ENCODE measurements at regions not wholly inside any gene's neighbourhood (a gene's known extent, or its start where the extent isn't known, plus 50 kb on each side); places are given as distances from the start of the nearest gene placed in this dataset.

GRCh38 chr12:38384816-38385378 lies 68.3 kb downstream of the ALG10B start:
- no TSS peak for BruUV-seq (replicated peaks)
- peak; percentile 89 for ATAC-seq
- intact Hi-C loops (cut with micrococcal nuclease): loop anchor here (2.0 to 10.0 kb wide), 4 partner anchors 120 to 522 kb away; no protein-coding TSS in a partner anchor
- H4K20me1 ChIP-seq (ENCODE audit: low read length): no peaks in the 10 kb centered on the region
- H3K27me3 ChIP-seq (ENCODE audit: low read length): no peaks in the 10 kb centered on the region
- H3K9me3 ChIP-seq (ENCODE audit: low read length): no peaks in the 10 kb centered on the region
- H3K9me2 ChIP-seq (replicated peaks; ENCODE audit: low read length): no peaks in the 10 kb centered on the region
- POLR2A ChIA-PET (ENCODE audit: unreplicated experiment): no interaction called here
- CTCF ChIA-PET: interaction anchor here (0.5 to 1.2 kb wide), 11 partner anchors 9 to 889 kb away, joined by 3 to 11 read pairs (median 3); partner anchors contain the start of gene CPNE8
- peak overlapping the region; percentile 86 for H3K9ac ChIP-seq (ENCODE audit: low read length)
- peak overlapping the region; percentile 54 for H2AFZ ChIP-seq (ENCODE audit: low read length)
- H3F3A ChIP-seq (ENCODE audit: low read length, unreplicated experiment): no peaks in the 10 kb centered on the region
- peak; percentile 98 for DNase-seq
- TF ChIP-seq EZH2phosphoT487 (IDR thresholded peaks at IDR 0.05; ENCODE audit: borderline replicate concordance, low read length) (no peak), CTCF (conservative IDR thresholded peaks at IDR 0.05; ENCODE audit: low read depth, low read length) (peak; percentile 72), EZH2 (IDR thresholded peaks at IDR 0.05; ENCODE audit: low read length, unreplicated experiment) (no peak)
- H3K4me3 ChIP-seq (ENCODE audit: low read length): peak overlapping the region; percentile 45
- peak overlapping the region; percentile 96 for H3K27ac ChIP-seq (ENCODE audit: low read length)
- H3K79me2 ChIP-seq (ENCODE audit: low read length): no peaks in the 10 kb centered on the region
- peak overlapping the region; percentile 81 for H3K4me2 ChIP-seq (ENCODE audit: low read length)
- no peaks in the 10 kb centered on the region for H3K36me3 ChIP-seq (ENCODE audit: low read depth, low read length)
- peaks cover 48% of the 10 kb centered on the region for H3K4me1 ChIP-seq (ENCODE audit: insufficient read depth, low read length)

GRCh38 chr12:38385486-38385885 lies 68.9 kb downstream of the ALG10B start:
- Histone ChIP-seq H3F3A (ENCODE audit: low read length, unreplicated experiment) (no peaks in the 10 kb centered on the region), H2AFZ (ENCODE audit: low read length) (peak overlapping the region; percentile 54), H3K4me2 (ENCODE audit: low read length) (peak overlapping the region; percentile 81), H3K9me2 (replicated peaks; ENCODE audit: low read length) (no peaks in the 10 kb centered on the region), H3K36me3 (ENCODE audit: low read depth, low read length) (no peaks in the 10 kb centered on the region), H3K79me2 (ENCODE audit: low read length) (no peaks in the 10 kb centered on the region), H3K4me1 (ENCODE audit: insufficient read depth, low read length) (peaks cover 54% of the 10 kb centered on the region), H3K27ac (ENCODE audit: low read length) (peak overlapping the region; percentile 96), H3K9ac (ENCODE audit: low read length) (peak overlapping the region; percentile 86), H3K9me3 (ENCODE audit: low read length) (no peaks in the 10 kb centered on the region), H3K27me3 (ENCODE audit: low read length) (no peaks in the 10 kb centered on the region), H3K4me3 (ENCODE audit: low read length) (peak overlapping the region; percentile 45), H4K20me1 (ENCODE audit: low read length) (no peaks in the 10 kb centered on the region)
- intact Hi-C loops (cut with micrococcal nuclease): loop anchor here (2.0 to 10.0 kb wide), 4 partner anchors 119 to 521 kb away; no protein-coding TSS in a partner anchor
- BruUV-seq (replicated peaks): no TSS peak
- POLR2A ChIA-PET (ENCODE audit: unreplicated experiment): no interaction called here
- peak; percentile 19 for ATAC-seq
- peak; percentile 49 for DNase-seq
- TF ChIP-seq EZH2phosphoT487 (IDR thresholded peaks at IDR 0.05; ENCODE audit: borderline replicate concordance, low read length): no peak
- TF ChIP-seq EZH2 (IDR thresholded peaks at IDR 0.05; ENCODE audit: low read length, unreplicated experiment): no peak
- TF ChIP-seq CTCF (conservative IDR thresholded peaks at IDR 0.05; ENCODE audit: low read depth, low read length): no peak
- CTCF ChIA-PET: interaction anchor here (0.5 to 1.2 kb wide), 8 partner anchors 10 to 520 kb away, joined by 3 to 11 read pairs (median 4); partner anchors contain the start of gene CPNE8
